GM23248 (cell line): ENCODE measurements at regions not wholly inside any gene's neighbourhood (a gene's known extent, or its start where the extent isn't known, plus 50 kb on each side); places are given as distances from the start of the nearest gene placed in this dataset.

Experiments
- DNase-seq: peaks from one replicate; pipeline ENCODE4 v3.0.0-alpha.2; 2015
- H2AFZ ChIP-seq: fragments of 200-600 bp; sonication (generic); 2 replicates; pipeline ENCODE4 v1.6.1; 2016; ENCODE audit warnings: antibody characterized with exemption
- H3F3A ChIP-seq: fragments of 200-600 bp; sonication (generic); 2 replicates; pipeline ENCODE4 v1.6.1; 2016; ENCODE audit warnings: mild to moderate bottlenecking, antibody characterized with exemption, mixed run types; ENCODE audit not compliant: insufficient read depth
- H3K27ac ChIP-seq: fragments of 200-600 bp; sonication (generic); 2 replicates; pipeline ENCODE4 v1.5.1; 2016; ENCODE audit warnings: mild to moderate bottlenecking
- H3K27me3 ChIP-seq: fragments of 200-600 bp; sonication (generic); replicated peaks from 2 replicates; pipeline ENCODE4 v1.6.1; 2016; ENCODE audit warnings: mild to moderate bottlenecking; ENCODE audit not compliant: insufficient read depth
- H3K36me3 ChIP-seq: fragments of 200-600 bp; sonication (generic); 2 replicates; pipeline ENCODE4 v1.6.1; 2016; ENCODE audit warnings: low read depth, mild to moderate bottlenecking
- H3K4me1 ChIP-seq: fragments of 200-600 bp; sonication (generic); 2 replicates; pipeline ENCODE4 v1.6.1; 2016; ENCODE audit warnings: mild to moderate bottlenecking; ENCODE audit not compliant: insufficient read depth
- H3K4me2 ChIP-seq: fragments of 200-600 bp; sonication (generic); one replicate; pipeline ENCODE4 v1.6.1; 2016; ENCODE audit warnings: mild to moderate bottlenecking; ENCODE audit not compliant: unreplicated experiment
- H3K4me3 ChIP-seq: fragments of 200-600 bp; sonication (generic); 2 replicates; pipeline ENCODE4 v1.5.1; 2016; ENCODE audit warnings: mild to moderate bottlenecking
- H3K79me2 ChIP-seq: fragments of 200-600 bp; sonication (generic); 2 replicates; pipeline ENCODE4 v1.6.1; 2016; ENCODE audit warnings: mild to moderate bottlenecking; ENCODE audit not compliant: insufficient read depth
- H3K9ac ChIP-seq: fragments of 200-600 bp; sonication (generic); 2 replicates; pipeline ENCODE4 v1.6.1; 2016; ENCODE audit warnings: mild to moderate bottlenecking
- H3K9me2 ChIP-seq: fragments of 200-600 bp; sonication (generic); 2 replicates; pipeline ENCODE4 v1.6.1; 2016; ENCODE audit warnings: mixed run types, mild to moderate bottlenecking, moderate library complexity; ENCODE audit not compliant: insufficient read depth
- H3K9me3 ChIP-seq: fragments of 200-600 bp; sonication (generic); one replicate; pipeline ENCODE4 v1.6.1; 2017; ENCODE audit warnings: low read depth
- H4K20me1 ChIP-seq: fragments of 200-600 bp; sonication (generic); 2 replicates; pipeline ENCODE4 v1.6.0; 2016; ENCODE audit not compliant: insufficient read depth
- EZH2 ChIP-seq: fragments of 200-600 bp; sonication (generic); IDR thresholded peaks from 2 replicates; pipeline ENCODE4 v1.6.1; 2018; ENCODE audit warnings: antibody characterized with exemption, mild to moderate bottlenecking; ENCODE audit not compliant: insufficient read depth, poor library complexity, severe bottlenecking
- EZH2phosphoT487 ChIP-seq: fragments of 200-600 bp; sonication (generic); IDR thresholded peaks from 2 replicates; pipeline ENCODE4 v1.6.1; 2018; ENCODE audit warnings: antibody characterized with exemption, moderate library complexity, mild to moderate bottlenecking, low read depth; ENCODE audit not compliant: insufficient read depth
- WGBS, 2 experiments: methylation state at CpG; one replicate each; pipeline ENCODE4 v1.1.6; 2015 to 2017; ENCODE audit warnings: low lambda C conversion rate in 2 of 2, low coverage in 1 of 2; ENCODE audit errors: missing lambda C conversion rate in 2 of 2; 5-methylcytosine and 5-hydroxymethylcytosine counted together
- in situ Hi-C: fragments of 300-500 bp; cut with MboI; formaldehyde crosslinking; loops from 2 replicates; pipeline ENCODE4 v1.15.0; 2020

GRCh38 chr9:80866576-80867227 is 822.6 kb downstream of the TLE1 start:
- Histone ChIP-seq H3K9me3 (no peaks in the 10 kb centered on the region), H3K79me2 (no peaks in the 10 kb centered on the region), H3K4me1 (no peaks in the 10 kb centered on the region), H3K27me3 (no peaks in the 10 kb centered on the region), H3K36me3 (no peaks in the 10 kb centered on the region), H3K27ac (no peak overlapping the region), H3K9me2 (no peaks in the 10 kb centered on the region), H3F3A (no peaks in the 10 kb centered on the region), H3K9ac (no peak overlapping the region), H3K4me2 (no peak overlapping the region), H2AFZ (no peak overlapping the region), H4K20me1 (no peaks in the 10 kb centered on the region), H3K4me3 (no peak overlapping the region)
- no peak for DNase-seq
- TF ChIP-seq EZH2phosphoT487 (no peak), EZH2 (no peak)
- in situ Hi-C loops: no loop called here
- 4 to 24% methylated on average over 2 of the region's 2 CpGs for WGBS, 2 experiments

GRCh38 chr9:80866121-80866520 is 823.2 kb downstream of the TLE1 start:
- Histone ChIP-seq H3K9me2 (no peaks in the 10 kb centered on the region), H3K36me3 (no peaks in the 10 kb centered on the region), H3K4me2 (no peak overlapping the region), H3F3A (no peaks in the 10 kb centered on the region), H3K9ac (no peak overlapping the region), H3K79me2 (no peaks in the 10 kb centered on the region), H4K20me1 (no peaks in the 10 kb centered on the region), H3K27ac (no peak overlapping the region), H2AFZ (no peak overlapping the region), H3K4me3 (no peak overlapping the region), H3K27me3 (no peaks in the 10 kb centered on the region), H3K9me3 (no peaks in the 10 kb centered on the region), H3K4me1 (no peaks in the 10 kb centered on the region)
- in situ Hi-C loops: no loop called here
- no peak for DNase-seq
- TF ChIP-seq EZH2phosphoT487 (no peak), EZH2 (no peak)

GRCh38 chr9:80843028-80843427 is 846.3 kb downstream of the TLE1 start:
- H2AFZ ChIP-seq: no peak overlapping the region
- H3K9me2 ChIP-seq: no peaks in the 10 kb centered on the region
- H3K36me3 ChIP-seq: no peaks in the 10 kb centered on the region
- H3K9me3 ChIP-seq: no peaks in the 10 kb centered on the region
- no peaks in the 10 kb centered on the region for H3K27me3 ChIP-seq
- H3K4me1 ChIP-seq: no peaks in the 10 kb centered on the region
- in situ Hi-C loops: no loop called here
- TF ChIP-seq EZH2phosphoT487 (no peak), EZH2 (no peak)
- WGBS, 2 experiments: 20 to 22% methylated on average over 1 of the region's 1 CpG
- H3K27ac ChIP-seq: no peak overlapping the region
- H4K20me1 ChIP-seq: no peaks in the 10 kb centered on the region
- H3K4me2 ChIP-seq: no peak overlapping the region
- no peaks in the 10 kb centered on the region for H3K79me2 ChIP-seq
- no peak for DNase-seq
- H3K9ac ChIP-seq: no peak overlapping the region
- no peak overlapping the region for H3K4me3 ChIP-seq
- no peaks in the 10 kb centered on the region for H3F3A ChIP-seq

GRCh38 chr9:80842389-80842788 is 847.0 kb downstream of the TLE1 start:
- in situ Hi-C loops: no loop called here

GRCh38 chr9:80841888-80842287 is 847.5 kb downstream of the TLE1 start:
- H3K9me2 ChIP-seq: no peaks in the 10 kb centered on the region
- no peak overlapping the region for H3K4me3 ChIP-seq
- 7 to 18% methylated on average over 3 of the region's 3 CpGs for WGBS, 2 experiments
- no peaks in the 10 kb centered on the region for H4K20me1 ChIP-seq
- no peak overlapping the region for H3K4me2 ChIP-seq
- no peak for DNase-seq
- H3K4me1 ChIP-seq: no peaks in the 10 kb centered on the region
- no peaks in the 10 kb centered on the region for H3K36me3 ChIP-seq
- in situ Hi-C loops: no loop called here
- no peak for TF ChIP-seq EZH2phosphoT487
- TF ChIP-seq EZH2: no peak
- H3K79me2 ChIP-seq: no peaks in the 10 kb centered on the region
- H3K27me3 ChIP-seq: no peaks in the 10 kb centered on the region
- H3K27ac ChIP-seq: no peak overlapping the region
- H3K9me3 ChIP-seq: no peaks in the 10 kb centered on the region
- H2AFZ ChIP-seq: no peak overlapping the region
- H3K9ac ChIP-seq: no peak overlapping the region
- no peaks in the 10 kb centered on the region for H3F3A ChIP-seq

More at GRCh38 chr9:80842389-80842788, 847.0 kb downstream of the TLE1 start:
- H3K9me3 ChIP-seq: no peaks in the 10 kb centered on the region
- no peaks in the 10 kb centered on the region for H3F3A ChIP-seq
- H3K36me3 ChIP-seq: no peaks in the 10 kb centered on the region
- H3K27me3 ChIP-seq: no peaks in the 10 kb centered on the region
- no peak overlapping the region for H2AFZ ChIP-seq
- H3K79me2 ChIP-seq: no peaks in the 10 kb centered on the region
- H3K27ac ChIP-seq: no peak overlapping the region
- no peak for TF ChIP-seq EZH2
- TF ChIP-seq EZH2phosphoT487: no peak
- H3K9ac ChIP-seq: no peak overlapping the region
- WGBS, 2 experiments: 5 to 6% methylated on average over 6 of the region's 6 CpGs
- DNase-seq: no peak
- H3K4me2 ChIP-seq: no peak overlapping the region
- H4K20me1 ChIP-seq: no peaks in the 10 kb centered on the region
- no peak overlapping the region for H3K4me3 ChIP-seq
- H3K4me1 ChIP-seq: no peaks in the 10 kb centered on the region
- no peaks in the 10 kb centered on the region for H3K9me2 ChIP-seq
